HG03103 (cell line): ENCODE measurements at regions not wholly inside any gene's neighbourhood (a gene's known extent, or its start where the extent isn't known, plus 50 kb on each side); places are given as distances from the start of the nearest gene placed in this dataset.

ENCODE experiments used
- ATAC-seq: cut with Tn5 transposase; IDR thresholded peaks from one replicate; pipeline ENCODE4 v1.9.1; 2021; ENCODE audit warnings: low read depth; ENCODE audit not compliant: unreplicated experiment

DNA sequence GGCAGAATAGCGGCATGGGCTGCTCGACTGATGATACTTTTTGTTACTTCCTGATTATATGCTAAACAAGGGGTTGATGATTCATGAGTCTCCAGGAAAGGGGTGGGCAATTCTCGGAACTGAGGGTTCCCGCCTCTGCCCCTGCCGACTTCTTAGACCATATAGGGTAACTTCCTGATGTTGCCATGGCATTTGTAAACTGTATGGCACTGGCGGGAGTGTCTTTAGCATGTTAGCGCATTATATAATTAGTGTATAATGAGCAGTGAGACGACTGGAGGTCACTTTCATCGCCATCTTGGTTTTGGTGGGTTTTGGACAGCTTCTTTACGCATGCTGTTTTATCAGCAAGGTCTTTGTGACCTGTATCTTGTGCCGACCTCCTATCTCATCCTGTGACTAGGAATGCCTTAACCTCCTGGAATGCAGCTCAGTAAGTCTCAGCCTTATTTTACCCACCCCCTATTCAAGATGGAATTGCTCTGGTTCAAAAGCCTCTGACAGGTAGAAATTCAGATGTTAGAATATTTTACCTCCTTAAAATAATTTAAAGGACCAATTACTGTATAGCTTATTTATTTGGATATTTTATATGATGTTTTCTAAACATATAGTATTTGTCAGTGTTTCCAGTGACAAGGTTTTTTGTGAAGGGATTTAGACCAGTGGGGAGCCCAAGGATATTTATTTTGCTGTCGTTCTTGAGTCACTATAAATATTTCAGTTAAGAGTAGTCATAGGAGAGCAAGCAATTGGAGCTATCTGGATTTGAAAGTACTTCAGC lies 90.1 kb upstream of the PIK3CG start:
- no peak for ATAC-seq

DNA sequence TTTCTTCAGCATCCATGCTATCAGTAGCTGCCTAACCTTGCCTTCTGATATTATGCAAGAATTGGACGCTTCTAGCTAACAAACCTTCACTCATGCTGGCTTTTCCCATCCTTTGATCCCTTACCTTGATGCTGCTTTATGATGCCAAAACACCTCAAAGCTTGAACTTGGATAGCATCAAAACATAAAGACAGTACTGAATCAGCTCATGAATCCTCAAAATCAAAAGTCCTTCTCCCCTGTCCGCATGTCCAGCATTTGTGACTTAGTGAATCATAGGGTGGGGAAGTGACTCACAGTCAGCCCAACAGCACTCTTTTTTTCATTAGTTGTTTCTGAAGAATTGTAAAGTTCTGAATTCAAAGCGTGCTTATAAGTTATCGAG lies 89.5 kb upstream of the PIK3CG start:
- ATAC-seq = no peak

DNA sequence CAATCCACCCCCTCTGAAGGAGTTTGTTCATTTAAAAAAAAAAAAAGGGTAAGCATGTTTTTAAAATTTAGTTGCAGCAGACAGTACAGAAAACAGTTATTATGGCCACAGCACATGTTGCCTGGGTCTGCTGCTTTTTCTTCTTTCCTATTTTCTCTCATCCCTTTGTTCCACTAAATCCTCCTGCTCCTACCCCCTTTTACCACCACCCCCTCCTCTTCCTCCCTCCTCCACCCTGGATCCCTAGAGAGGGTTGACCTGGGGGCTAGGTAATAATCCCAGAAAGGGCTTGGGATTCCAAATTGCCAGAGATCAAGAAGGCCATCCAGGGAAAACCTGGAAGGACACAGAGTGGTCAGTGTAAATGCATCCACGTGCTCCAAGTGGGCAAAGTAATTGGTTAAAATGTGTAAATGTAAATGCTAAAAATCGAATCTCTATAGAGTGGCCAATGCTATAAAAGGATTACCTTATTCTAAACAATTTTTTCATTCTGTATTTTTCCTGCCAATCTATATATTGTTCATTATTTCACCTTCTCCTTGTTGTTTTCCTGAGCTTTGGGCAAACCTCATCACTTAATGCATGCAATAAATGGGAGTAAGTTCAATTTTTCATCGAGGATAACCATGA lies 89.0 kb upstream of the PIK3CG start:
- no peak for ATAC-seq

DNA sequence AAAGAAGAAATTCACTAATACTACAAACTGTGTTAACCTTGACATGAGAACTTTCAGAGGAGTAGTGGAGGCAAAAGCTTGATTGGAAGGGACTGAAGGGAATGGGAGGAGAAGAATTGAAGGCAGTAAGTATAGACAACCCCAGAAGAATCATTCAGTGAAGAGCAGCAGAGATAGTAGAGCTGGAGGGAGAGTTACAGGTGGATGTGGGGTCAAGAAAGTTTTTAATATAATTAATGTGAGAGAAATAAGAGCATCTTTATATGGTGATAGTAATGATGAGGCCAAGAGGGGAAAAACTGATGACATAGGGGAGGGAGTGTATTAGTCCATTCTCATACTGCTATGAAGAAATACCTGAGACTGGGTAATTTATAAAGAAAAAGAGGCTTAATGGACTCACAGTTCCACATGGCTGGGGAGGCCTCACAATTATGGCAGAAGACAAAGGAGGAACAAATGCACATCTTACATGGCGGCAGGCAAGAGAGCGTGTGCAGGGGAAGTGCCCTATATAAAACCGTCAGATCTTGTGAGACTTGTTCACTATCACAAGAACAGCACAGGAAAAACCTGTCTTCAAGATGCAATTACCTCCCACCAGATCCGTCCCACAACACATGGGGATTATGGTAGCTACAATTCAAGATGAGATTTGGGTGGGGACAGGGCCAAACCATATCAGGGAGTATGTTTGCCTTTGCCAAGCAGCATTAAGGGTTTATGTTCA lies 88.3 kb upstream of the PIK3CG start:
- no peak for ATAC-seq

DNA sequence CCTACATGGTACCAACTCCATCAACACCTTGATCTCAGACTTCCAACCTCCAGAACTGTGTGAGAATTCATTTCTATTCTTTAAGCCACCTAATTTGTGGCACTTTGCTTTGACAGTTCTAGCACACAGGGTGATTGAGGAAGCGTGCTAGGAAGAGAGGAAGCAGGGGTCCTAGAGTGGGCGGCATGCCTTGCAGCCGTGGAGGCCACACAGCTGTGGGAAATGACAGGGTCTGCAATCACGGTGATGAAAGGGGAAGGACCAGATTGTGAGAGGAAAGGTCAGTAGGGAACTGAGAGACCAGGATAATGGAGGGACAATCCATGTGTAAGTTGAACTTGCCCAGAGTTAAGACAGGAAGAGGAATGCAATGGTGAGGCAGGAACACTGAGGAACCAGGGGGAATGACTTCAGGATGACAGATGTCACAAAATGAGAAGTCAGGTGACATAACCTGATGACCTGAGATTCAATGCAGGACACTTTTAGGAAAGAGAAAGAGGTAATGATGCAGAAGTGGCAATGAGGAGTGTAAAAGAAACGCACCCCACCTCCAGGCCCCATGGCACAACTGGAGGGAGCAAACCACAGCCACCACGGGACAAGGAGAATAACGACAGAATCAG lies 87.3 kb upstream of the PIK3CG start:
- no peak for ATAC-seq

DNA sequence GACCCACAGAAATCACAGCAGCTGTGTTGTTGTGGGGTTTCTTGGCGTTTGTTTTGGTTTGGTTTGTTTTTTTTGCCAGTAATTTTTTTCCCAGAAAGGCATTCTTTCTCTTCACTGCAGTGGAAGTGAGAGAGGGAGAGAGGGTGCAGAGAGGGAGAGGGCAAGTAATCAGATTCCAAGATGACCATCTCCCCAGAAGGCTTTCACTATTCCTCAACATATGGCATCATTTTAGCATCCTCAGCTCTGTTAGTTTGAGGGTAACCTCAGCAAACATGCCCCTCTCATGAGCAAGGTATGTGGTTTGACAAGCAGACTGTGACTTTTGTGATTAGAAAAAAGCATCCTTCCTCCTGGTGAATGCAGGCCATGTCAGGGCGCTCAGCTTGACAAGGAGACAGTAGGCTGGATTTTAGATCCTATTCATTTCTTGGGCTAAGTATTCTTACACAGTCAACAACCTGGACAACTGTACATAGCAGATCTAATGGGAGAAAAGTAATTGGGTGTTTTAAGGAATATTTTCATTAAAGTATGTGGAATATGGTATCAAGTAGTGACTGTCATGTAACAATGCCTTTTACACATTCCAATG lies 86.3 kb upstream of the PIK3CG start:
- no peak for ATAC-seq

DNA sequence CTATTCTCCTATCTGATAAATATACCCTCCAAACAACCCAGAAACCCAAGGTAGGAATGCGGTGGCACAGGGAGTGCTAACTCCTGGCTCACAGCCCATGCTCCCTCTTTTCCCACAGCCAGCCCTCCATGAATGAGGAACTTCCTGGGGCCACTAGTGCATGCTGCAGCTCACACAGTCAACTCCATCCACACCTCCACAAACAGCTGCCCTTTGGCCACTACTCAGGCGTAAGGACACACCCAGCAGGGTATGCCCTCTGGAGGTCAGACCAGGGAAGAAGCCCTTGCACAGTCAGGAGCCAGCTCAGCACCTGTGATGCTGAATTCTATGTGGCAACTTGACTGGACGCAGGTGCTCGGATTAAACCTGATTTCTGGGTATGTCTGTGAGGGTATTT lies 85.2 kb upstream of the PIK3CG start:
- ATAC-seq = no peak

DNA sequence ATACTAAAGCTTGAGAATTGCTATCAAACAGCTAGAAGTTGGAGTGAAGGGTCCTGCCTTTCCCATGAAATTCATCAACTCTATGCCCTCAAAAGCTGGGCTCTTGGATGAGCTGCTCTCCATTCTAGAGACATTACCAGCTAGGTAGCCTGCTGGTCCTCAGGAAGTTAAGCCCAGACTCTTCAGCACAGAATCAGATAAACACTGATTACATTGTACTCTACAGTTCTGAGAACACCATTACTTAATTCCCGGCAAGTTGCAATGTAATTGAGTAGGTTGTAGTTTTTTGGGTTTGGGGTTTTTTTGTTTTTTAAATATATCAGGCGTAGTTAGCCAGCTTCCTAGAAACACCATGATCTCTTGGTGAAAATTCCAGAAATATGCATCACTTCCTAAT lies 84.1 kb upstream of the PIK3CG start:
- no peak for ATAC-seq

DNA sequence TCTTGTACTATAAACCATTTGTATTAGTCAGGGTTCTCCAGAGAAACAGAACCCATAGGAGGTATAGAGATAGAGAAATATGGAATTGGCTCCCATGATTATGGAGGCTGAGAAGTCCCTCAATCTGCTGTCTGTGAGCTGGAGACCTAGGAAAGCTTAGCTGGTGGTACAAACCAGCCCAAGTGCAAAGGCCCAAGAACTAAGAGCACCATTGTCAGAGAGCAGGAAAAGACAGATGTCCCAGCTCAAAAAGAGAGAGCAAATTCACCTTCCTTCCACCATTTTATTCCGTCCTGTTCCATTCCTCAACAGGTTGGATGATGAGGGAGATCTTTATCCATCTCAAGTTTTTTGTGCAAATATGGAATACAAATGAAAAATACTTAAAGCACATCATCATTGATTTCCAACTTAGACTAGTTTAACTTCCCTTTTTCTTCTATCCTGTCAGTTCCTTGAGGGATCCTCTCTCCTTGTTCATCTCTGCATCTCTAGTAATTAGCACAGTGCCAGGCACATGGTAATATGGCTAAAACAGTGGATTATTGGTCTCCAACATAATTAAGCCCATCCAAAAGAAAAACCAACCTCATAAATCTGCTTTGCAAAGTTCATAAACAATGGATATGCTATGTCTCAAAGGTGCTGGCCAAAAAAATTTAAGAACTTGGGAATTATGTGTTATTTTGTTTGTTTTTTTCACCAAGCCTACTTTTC lies 83.1 kb upstream of the PIK3CG start:
- ATAC-seq = no peak

DNA sequence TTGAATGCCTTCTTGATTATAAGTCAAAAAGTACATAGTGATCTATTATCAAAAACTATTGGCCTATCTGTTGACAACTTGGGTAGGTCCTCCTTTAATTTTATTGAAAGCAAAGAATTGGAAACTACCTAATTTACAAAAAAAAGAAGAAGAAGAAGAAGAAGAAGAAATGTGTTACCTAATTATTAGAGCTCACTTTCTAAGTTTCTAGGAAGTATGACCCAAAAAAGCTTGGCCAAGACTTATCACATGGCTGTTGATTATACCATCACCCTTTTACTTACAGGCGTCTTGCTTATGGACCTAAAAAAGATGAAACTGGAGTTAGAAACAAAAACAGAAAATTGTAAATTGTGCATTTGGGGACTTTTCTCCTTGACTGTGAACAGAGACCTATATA lies 81.8 kb upstream of the PIK3CG start:
- no peak for ATAC-seq

DNA sequence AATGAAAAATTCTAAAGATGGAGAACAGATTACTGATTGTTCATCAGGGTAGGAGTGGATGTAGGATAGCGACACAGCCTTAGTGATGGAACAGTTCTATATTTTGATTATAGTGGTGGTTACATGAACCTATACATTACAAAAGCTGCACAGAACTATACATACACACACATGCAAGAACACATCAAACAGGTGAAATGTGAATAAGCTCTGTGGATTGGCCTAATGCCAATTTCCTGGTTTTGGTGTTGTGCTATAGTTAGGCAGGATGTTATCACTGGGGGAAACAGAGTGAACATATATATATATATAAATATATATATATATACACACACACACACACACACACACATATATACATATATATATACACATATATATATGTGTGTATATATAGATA lies 76.4 kb upstream of the PIK3CG start:
- ATAC-seq = no peak

DNA sequence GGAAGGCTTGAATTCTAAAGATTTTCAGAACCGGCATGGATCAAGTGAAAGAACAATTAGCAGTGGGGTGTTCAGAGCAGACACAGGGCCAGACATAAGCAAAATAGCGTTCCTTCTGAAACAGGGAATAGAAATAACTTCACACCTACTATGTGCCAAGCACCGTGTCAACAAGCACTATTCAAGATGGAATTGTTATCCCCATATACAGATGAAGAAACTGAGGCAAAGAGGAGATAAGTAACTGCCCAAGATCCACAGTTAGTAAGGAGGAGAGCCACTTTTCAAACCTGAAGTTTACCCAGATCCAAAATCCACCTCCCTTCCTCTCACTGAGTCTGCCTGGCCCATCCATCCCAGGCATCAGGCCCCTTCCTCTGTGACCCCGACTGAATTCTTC lies 73.6 kb upstream of the PIK3CG start:
- ATAC-seq = no peak

DNA sequence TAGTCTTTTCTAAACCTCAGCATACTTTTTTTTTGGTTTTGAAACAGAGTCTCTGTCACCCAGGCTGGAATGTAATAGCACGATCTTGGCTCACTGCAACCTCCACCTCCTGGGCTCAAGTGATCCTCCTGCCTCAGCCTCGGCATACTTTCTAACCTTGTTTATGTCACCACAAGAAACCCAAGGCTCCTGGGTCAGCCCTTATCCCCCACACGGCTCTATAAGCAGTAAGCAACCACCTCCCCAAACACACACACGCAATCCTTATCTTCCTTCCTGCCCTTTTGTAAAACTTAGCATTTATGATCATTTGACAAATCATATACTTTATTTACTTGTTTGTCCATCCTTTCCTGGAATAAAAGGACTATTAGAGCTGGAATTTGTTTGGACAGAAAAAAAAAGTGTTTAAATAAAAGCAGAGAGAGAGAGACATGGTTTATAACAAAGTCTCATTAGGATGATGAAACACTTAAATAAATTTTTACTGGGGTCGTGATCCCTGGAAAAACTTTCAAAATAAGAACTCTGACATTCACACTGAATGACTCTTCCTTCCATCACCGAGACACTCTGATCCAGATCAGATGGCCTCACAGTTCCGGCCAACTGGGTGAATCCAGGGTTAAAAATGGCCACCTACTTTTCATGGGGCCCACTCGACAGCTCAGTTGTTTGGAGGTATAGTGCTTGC lies 72.7 kb upstream of the PIK3CG start:
- ATAC-seq = no peak

DNA sequence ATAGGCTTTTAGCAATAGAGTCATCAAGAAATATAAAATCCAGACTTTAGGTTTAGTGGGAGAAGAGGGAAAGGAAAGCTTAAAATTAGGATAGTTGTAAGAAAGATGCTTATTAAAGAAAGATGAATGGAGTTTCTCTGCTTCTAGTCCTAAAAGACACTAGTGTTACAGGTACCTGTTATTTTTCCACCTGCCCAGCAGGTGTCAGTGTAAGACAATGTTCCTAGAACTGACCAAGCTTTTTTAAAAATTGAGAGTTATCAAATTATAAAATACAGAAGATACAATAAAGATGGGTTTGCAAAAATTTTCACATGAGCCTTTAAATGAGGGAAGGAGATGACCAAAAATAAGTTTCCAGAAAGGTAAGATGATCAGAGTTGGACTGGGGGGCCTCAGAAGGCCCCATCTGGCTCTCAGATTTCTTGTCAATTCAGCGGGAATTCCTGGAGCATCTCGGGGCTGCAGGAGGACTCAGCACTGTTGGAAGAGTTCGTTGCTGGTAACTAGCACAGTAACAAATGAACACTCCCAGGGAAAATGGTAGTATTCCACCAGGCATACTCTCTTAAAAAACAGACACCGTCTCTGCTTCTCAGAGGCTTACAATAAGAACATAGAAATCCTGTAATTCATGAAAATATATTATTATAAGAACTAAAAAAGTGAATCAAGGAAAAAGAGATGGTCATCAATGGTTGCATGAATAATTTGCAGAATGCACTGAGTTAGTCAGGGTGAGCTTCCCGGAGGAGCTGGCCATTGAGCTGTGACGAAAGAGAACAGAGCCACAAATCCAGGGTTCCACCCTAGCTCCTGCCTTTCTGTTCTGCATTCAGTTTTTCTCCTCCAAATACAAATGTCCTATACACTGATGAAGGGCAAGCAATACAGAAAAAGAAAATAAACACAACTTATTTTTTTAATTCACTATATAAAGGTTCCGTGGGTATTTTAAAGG lies 71.8 kb upstream of the PIK3CG start:
- ATAC-seq = no peak

DNA sequence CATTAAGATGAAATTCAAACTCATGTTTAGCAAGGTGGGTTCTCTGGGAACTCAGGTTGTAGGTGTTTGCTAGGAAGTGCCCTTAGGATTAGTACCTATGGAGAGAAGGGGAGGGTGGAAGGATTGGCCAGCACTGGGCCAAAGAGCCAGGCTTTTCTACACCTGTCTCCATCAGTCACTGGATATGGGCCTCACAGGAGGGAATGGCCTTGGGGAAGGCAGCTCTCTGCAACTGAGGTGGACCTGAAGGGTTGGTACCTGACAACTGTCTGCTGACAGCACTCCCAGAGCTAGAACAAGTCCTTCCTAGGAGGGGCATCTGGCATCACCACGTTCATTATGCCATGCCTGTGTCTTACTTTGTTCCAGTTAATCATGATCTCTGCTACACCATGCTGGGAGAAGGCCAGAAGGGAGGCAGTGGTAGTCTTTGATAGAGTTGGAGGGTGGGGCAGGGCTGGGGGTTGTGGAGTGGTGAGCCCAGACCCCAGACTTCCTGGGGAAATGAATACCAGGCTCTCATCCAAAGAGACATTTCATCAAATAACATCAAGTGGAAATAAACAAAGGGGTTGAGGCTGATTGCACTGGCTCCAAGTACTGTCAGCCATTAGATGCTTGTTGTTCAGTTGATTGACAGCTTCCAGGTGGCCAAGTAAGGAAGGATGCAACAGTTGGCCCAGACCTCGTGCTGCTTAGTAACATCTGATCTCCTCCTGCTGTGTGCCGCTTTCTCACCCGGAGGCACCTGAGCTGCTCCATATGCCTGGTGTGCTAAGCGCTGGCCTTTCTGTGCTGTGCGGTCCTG lies 70.6 kb upstream of the PIK3CG start:
- ATAC-seq = no peak

DNA sequence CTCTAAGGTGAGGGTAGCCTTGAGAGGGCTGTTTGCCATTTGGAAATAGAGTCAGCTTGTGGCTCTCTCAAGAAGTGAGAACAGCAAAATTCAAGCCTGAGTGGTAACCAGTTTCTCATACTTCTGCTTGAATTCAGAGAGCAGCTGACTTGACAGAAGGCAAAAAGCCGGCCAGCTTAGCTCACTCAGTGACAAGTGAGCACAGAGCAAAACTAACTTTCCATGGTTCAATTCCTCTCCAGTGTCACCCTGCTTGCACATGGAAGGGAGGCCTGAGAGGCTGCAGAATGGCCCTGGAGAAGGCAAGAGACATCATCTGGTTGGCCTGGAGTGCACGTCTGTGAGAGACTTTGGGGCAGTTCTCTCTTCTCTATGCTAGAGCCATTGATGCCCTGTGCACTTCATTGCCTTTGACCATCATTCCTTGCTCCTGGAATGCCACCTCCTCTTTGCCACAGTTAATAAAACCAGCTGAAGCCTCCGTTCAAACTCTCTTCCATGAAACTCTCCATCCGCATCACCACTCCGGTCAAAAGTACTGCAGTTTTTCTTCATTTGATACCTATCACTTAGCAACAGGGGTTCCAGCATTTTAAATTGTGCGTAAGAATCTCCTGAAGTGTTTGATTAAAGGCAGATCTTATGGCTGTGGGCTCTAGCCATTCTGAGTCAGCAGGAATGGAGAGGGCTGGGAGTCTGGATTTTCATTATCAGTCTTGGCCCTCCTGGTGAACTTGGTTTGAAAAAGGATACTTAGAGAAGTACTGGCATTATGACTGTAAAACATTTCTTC lies 69.8 kb upstream of the PIK3CG start:
- no peak for ATAC-seq

DNA sequence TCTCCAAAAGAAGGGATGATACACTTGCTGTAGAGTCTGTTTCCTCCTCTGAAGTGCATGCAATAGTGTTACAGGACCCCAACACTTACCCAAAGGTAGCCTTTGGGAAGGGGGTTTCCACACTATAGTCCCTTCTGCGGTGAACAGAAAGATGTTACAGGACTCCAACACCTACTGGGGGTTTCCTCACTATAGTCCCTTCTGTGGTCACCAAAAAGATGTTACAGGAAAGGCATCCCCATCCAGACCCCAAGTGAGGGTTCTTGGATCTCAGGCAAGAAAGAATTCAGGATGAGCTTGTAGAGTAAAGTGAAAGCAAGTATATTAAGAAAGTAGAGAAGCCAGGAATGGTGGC lies 69.2 kb upstream of the PIK3CG start:
- no peak for ATAC-seq
